NOMO-1 treated with DMSO at 0.1 percent for 48 hours (cell line): ENCODE measurements at regions not wholly inside any gene's neighbourhood (a gene's known extent, or its start where the extent isn't known, plus 50 kb on each side); places are given as distances from the start of the nearest gene placed in this dataset.
"Not testable (repeated sequence)": the region's sequence is repeated elsewhere in the genome, so short reads cannot be mapped to it uniquely, and the experiment has no call there.

Source experiments
- DNase-seq: peaks from one replicate; lab custom pipeline; 2025; ENCODE audit not compliant: unreplicated experiment; lab: John Stamatoyannopoulos, UW

GRCh38 chrX:34716302-34716701, 59.2 kb upstream of the TMEM47 start:
- DNase-seq = no peak

GRCh38 chrX:34734383-34734782, 77.3 kb upstream of the TMEM47 start:
- DNase-seq = no peak

DNA sequence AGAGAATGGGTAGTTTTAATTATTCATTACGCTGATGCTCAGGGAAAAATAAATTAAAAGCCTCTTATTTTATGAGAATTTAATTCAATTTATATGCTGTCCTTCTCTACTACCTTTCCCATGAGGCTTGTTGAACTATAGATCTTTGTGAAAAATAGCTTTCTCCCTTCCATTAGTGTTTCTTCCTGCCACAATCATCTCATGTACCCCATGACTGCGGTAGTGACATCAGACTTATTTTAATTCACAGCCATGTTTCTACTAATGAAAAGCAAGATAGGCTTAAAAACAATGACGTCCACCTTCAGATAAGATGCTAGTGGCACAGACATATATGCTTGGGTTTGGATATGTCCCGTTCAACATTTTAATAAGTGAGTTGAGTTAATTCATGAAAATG, 87.4 kb upstream of the TMEM47 start:
- no peak for DNase-seq

- no peak for DNase-seq
Observed at GRCh38 chrX:34749896-34750295, 92.8 kb upstream of the TMEM47 start.

DNA sequence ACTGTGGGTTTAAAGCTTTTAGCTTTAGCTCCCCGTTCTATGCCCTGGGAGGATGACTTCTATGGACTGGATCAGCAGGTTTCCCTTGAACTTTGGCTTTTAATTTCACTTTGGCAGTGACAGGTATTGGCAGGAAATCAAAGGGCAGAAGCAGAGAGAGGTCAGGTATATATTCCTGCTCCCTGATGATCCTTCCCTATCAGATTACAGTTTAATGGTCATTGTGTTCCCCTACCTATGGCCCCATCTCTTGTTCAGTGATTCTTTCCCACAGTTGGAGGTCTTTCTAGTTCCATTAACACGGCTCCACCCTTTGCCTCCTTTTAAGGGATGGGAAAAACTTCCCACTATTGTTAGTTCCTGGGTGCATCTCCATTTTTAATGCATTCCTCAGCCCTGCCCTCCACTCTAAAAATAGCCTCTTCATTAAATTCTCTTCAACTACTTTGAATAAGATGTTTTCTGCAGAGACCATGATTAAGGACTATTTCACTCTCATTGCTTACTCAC, 107.8 kb upstream of the TMEM47 start:
- no peak for DNase-seq

GRCh38 chrX:34768290-34768689, 111.2 kb upstream of the TMEM47 start:
- no peak for DNase-seq

GRCh38 chrX:34770511-34770910, 113.4 kb upstream of the TMEM47 start:
- no peak for DNase-seq

GRCh38 chrX:34778916-34779315, 121.8 kb upstream of the TMEM47 start:
- no peak for DNase-seq

GRCh38 chrX:34790026-34790425, 132.9 kb upstream of the TMEM47 start:
- DNase-seq = no peak

GRCh38 chrX:34805951-34806350, 136.6 kb upstream of the FAM47B start:
- no peak for DNase-seq

DNA sequence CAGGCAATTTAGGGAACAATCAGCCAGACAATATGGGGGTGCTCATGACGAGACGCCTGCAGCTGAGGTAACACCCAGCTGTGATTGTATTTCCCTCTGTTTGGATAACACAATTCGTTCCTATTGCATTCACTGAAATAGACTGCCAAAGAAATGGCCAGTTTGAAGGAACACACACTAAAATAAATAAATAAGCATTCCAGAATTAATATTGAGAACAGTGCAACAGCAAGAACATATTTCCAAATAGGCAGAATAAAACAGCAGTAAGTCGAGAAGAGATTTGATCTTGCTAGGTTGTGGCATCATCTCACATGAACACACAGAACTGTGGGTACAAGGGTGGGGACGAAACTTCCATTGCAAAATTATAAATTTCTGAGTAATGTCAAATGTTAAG, 133.5 kb upstream of the FAM47B start:
- no peak for DNase-seq

GRCh38 chrX:34810364-34810763, 132.2 kb upstream of the FAM47B start:
- peak; percentile 1 for DNase-seq

DNA sequence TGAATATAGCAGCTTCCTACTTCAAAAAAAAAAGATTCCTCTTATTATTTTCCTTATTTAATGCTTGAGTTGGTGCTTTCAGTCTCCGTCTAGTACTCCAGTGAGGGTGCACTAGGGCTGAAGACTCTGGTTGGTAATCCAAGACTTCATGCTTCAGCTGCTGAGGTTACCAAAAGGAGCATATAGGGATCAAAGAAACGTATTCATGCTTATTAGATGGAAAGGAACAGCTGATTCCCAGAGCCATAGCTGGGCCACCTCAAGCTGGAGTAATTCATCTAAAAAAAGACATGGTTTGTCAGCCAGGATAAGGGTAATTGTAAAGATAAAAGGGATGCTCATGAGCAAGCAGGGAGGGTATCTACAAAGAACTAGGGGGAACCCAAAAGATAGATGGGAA, 131.7 kb upstream of the FAM47B start:
- no peak for DNase-seq

DNA sequence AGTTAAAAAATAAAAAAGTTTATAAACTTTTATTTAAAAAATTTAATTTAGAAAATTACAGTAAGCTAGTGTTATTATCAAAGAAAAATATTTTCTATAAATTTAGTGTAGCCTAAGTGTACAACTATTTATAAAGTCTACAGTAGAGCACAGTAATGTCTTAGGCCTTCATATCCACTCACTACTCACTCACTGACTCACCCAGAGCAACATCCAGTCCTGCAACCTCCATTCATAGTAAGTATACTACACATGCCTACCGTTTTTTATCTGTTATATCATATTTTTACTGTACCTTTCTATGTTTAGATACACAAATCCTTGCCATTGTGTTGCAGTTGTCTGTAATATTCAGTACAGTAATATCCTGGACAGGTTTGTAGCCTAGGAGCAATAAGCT, 129.0 kb upstream of the FAM47B start:
- DNase-seq = no peak

DNA sequence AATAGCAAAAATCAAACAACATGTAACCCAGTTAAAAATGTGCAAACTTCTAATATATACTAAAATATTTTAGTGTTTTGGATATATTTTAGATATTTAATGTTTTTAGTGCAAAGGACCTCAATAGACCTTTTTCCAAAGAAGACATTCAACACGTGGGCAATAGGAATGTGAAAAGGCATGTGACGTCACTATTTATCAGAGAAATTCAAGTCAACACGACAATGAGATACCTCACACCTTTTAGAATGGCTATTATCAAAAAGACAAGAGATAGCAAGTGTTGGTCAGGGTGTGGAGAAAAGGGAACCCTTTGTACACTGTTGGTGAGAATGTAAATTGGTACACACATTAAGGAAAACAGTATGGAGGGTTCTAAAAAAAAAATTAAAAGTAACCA, 115.6 kb upstream of the FAM47B start:
- DNase-seq = no peak

GRCh38 chrX:34839451-34839850, 103.1 kb upstream of the FAM47B start:
- no peak for DNase-seq

GRCh38 chrX:34841205-34841604, 101.4 kb upstream of the FAM47B start:
- not testable (repeated sequence) for DNase-seq

GRCh38 chrX:34848281-34848680, 94.3 kb upstream of the FAM47B start:
- no peak for DNase-seq

- no peak for DNase-seq
Observed at GRCh38 chrX:34849371-34849770, 93.2 kb upstream of the FAM47B start.

DNA sequence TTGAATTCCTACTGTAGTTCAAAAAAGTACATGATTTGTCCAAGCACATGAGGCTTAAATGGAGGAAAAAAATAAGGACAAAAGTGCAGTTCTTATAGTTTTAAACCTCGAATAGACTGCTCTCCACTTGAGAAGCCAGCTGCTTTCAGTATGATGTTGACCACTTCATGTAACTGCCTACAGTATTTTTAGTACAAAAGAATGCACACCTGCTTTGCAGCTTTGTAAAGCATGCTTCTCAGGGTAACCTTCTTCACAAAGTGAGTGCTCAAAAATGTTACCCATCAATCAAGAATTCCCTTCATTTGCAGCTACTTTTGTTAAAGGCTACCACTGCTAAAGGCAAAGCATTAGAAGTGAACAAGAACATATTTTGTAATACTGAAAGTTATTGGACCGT, 83.4 kb upstream of the FAM47B start:
- DNase-seq = no peak

GRCh38 chrX:34863906-34864305, 78.7 kb upstream of the FAM47B start:
- DNase-seq = no peak

DNA sequence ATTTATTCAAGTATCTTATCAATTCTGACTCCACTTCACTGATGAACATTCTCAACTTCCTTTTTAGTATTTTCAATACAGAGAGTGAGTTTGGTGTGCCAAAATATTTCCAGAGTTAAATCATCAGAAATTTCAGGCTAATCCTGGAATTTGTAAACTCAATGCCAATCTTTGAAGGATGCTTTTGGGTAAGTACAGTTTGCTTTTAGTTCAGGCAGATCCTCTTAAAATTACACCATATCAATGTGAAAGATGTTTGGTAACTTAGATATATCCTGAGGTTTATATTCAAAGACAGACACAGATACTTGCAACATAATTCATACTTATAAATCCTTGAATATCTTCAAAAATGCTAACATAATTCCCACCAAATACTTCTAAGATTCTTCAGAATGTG, 76.0 kb upstream of the FAM47B start:
- no peak for DNase-seq

GRCh38 chrX:34868633-34869032, 74.0 kb upstream of the FAM47B start:
- DNase-seq = no peak
